Activated CD4-positive, alpha-beta T cell treated with anti-CD3 and anti-CD28 coated beads for 36 hours (primary cell): ENCODE measurements at regions not wholly inside any gene's neighbourhood (a gene's known extent, or its start where the extent isn't known, plus 50 kb on each side); places are given as distances from the start of the nearest gene placed in this dataset.

Experiments
- ATAC-seq: fragments of 200-7000 bp; cut with Tn5 transposase; one replicate; pipeline ENCODE4 v1.10.0; 2021; ENCODE audit warnings: mild to moderate bottlenecking, moderate library complexity
- CTCF ChIA-PET: fragments of 350-600 bp; sonication (Branson Sonifier 250); formaldehyde crosslinking; loops from one replicate; lab custom pipeline; 2021; ENCODE audit warnings: antibody characterized with exemption; lab: Charles Lee
- POLR2A ChIA-PET: fragments of 350-600 bp; sonication (Branson Sonifier 250); formaldehyde crosslinking; loops from one replicate; lab custom pipeline; 2021; ENCODE audit warnings: antibody characterized with exemption, inconsistent platforms; lab: Charles Lee
- DNase-seq: peaks from one replicate; pipeline ENCODE4 v3.0.0-alpha.2; 2020
- H3K27ac Mint-ChIP-seq: one replicate; pipeline ENCODE4 v1.8.0; 2021; ENCODE audit warnings: mixed read lengths
- H3K27me3 Mint-ChIP-seq: one replicate; pipeline ENCODE4 v1.8.0; 2021; ENCODE audit warnings: mixed read lengths
- H3K36me3 Mint-ChIP-seq: one replicate; pipeline ENCODE4 v1.8.0; 2021; ENCODE audit warnings: low read depth, mixed read lengths
- H3K4me1 Mint-ChIP-seq: one replicate; pipeline ENCODE4 v1.8.0; 2021; ENCODE audit warnings: mixed read lengths
- H3K4me3 Mint-ChIP-seq: one replicate; pipeline ENCODE4 v1.8.0; 2021; ENCODE audit warnings: mild to moderate bottlenecking, moderate library complexity, mixed read lengths
- H3K9me3 Mint-ChIP-seq: one replicate; pipeline ENCODE4 v1.8.0; 2021; ENCODE audit warnings: low read depth, mixed read lengths
- intact Hi-C, 2 experiments: fragments of 100-400 bp; cut with DNase I in 1 of 2; cut with micrococcal nuclease in 1 of 2; formaldehyde crosslinking; loops; one replicate each; pipeline versions ENCODE4 v1.14.2 to v1.15.1; 2022 to 2024; cut with DNase I, micrococcal nuclease

DNA sequence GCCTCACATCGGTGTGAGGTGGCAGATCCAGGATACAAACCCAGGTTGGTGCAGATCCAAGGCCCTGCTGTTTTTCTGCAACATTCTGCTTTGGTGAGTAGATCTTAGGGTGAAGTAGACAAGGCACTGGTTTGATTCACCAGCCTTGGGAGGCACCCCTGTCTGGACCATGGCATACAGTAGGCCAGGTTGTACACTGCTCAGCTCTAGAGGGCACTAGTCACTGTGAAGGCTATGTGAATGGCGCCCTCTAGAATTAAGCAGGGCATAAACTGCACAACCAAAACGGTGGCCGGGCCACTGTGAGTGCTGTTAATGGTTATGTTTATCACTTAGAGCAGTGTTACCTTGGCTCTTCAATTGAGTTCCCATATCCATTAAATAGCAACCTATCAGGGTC is 280.6 kb upstream of the PWP1 start:
- H3K27me3 Mint-ChIP-seq: no peaks in the 10 kb centered on the region
- no peaks in the 10 kb centered on the region for H3K36me3 Mint-ChIP-seq
- intact Hi-C loops: loop anchor here in 1 of 2 experiments (1.0 kb wide), 1 partner anchor 202 kb away; no protein-coding TSS in a partner anchor
- peaks cover 7% of the 10 kb centered on the region for H3K4me1 Mint-ChIP-seq
- CTCF ChIA-PET: interaction anchor here (0.6 to 1.9 kb wide), 13 partner anchors 13 to 377 kb away, joined by 3 to 10 read pairs (median 3); no protein-coding TSS in a partner anchor
- DNase-seq (peak; percentile 59), ATAC-seq (peak; percentile 88)
- no peak overlapping the region for H3K27ac Mint-ChIP-seq
- no peak overlapping the region for H3K4me3 Mint-ChIP-seq
- H3K9me3 Mint-ChIP-seq: no peaks in the 10 kb centered on the region
- POLR2A ChIA-PET: no interaction called here

DNA sequence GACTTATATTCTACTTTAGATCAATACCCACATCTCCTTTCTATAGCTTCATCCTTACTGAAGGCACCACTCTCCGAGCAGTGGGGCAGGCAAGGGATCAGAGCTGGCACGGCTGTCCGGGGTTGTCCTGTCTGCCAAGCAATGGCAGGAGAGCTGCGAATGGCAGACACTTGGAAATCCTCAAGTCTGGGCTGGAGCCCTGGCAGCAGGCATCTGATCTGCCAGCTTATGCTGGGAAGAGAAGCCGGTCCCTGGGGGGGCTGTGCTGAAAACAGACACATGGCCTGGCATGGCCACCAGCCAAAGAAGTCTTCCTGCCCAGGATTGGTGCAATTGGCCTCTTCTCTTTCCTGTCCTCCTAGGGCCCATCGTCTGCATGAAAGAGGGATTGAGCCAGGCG is 280.2 kb upstream of the PWP1 start:
- no peaks in the 10 kb centered on the region for H3K9me3 Mint-ChIP-seq
- CTCF ChIA-PET: interaction anchor here (0.6 to 1.9 kb wide), 10 partner anchors 31 to 377 kb away, joined by 3 to 10 read pairs (median 4); no protein-coding TSS in a partner anchor
- no peak overlapping the region for H3K27ac Mint-ChIP-seq
- POLR2A ChIA-PET: no interaction called here
- H3K4me3 Mint-ChIP-seq: no peak overlapping the region
- H3K4me1 Mint-ChIP-seq: peaks cover 7% of the 10 kb centered on the region
- DNase-seq (no peak), ATAC-seq (no peak)
- intact Hi-C loops: loop anchor here in 1 of 2 experiments (1.0 kb wide), 1 partner anchor 202 kb away; no protein-coding TSS in a partner anchor
- no peaks in the 10 kb centered on the region for H3K27me3 Mint-ChIP-seq
- no peaks in the 10 kb centered on the region for H3K36me3 Mint-ChIP-seq

DNA sequence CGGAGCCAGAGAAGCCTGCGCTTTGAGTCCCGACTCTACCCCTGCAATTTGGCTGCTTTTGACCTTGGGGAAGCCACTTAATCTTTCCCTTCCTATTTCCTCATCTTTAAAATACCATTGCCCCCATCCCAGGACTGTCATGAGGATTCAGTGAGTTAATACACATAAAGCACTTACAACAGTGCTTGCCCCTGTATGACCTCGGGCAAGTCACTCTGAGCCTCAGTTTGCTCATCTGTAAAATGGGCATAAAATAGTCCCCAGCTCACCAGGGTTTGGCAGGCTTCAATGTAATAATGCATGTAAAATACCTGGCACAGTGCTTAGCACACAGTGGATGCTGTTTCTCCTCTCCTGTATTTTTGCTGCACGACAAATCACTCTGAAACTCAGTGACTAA is 278.7 kb upstream of the PWP1 start:
- no peak overlapping the region for H3K27ac Mint-ChIP-seq
- H3K4me1 Mint-ChIP-seq: peaks cover 7% of the 10 kb centered on the region
- POLR2A ChIA-PET: no interaction called here
- no peaks in the 10 kb centered on the region for H3K36me3 Mint-ChIP-seq
- ATAC-seq (no peak), DNase-seq (no peak)
- CTCF ChIA-PET: interaction anchor here (0.7 to 1.5 kb wide), 6 partner anchors 12 to 291 kb away, joined by 3 to 5 read pairs (median 3); no protein-coding TSS in a partner anchor
- H3K9me3 Mint-ChIP-seq: no peaks in the 10 kb centered on the region
- intact Hi-C loops: no loop called here
- H3K27me3 Mint-ChIP-seq: no peaks in the 10 kb centered on the region
- no peak overlapping the region for H3K4me3 Mint-ChIP-seq

DNA sequence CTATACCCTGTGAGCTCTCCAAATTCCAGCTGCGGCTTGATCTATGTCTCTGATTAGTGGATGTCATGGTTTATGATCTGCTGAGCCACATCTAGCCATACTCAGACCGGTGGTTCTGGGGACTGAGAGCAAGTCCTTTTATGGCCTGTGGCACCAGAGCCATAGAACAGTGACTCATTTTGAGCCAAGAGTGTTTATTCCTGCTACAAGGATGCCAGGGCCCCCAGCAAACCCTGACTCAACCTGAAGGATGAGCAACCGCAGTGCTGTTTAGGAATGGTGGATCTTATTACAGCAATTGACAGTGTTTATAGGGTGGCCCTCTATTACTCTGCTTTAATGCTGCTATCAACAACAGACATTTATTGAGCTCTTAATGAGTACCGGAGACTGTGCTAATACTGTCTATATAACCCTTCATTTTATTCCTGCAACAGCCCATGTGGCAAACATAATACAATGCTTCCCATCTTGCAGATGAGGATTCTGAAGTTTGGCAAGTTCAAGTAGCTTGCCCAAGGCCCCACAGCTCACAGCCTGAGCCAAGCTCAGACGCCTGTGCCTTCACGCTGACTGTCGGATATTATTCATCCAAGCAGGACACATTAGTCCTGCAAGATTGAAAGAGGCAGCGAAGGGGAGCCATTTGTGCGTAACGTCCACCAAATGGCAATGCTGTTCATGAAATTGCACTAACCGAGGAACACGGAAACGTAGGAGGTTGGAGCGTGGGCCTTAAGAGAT is 273.6 kb upstream of the PWP1 start:
- H3K27me3 Mint-ChIP-seq: no peaks in the 10 kb centered on the region
- no peak for DNase-seq
- intact Hi-C loops: no loop called here

DNA sequence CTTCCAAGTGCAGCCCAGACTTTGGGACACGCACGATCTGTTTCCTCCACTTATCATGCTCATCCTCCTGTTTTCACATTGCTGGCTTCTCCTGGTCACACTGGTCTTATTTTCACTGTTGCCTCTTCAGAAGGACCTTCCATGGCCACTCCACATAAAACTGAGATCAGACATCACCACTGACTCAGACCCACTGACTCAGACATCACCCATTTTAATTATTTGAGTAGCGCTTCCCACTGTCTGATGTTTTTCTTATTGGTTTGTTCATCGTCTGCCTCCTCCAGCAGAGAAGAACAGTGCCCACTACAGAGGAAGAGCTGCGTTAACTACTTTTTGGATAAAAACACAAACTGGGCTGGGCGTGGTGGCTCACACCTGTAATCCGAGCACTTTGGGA is 270.5 kb upstream of the PWP1 start:
- CTCF ChIA-PET: no interaction called here
- DNase-seq: no peak
- no peaks in the 10 kb centered on the region for H3K27me3 Mint-ChIP-seq
- H3K4me3 Mint-ChIP-seq: no peak overlapping the region
- intact Hi-C loops: no loop called here
- H3K36me3 Mint-ChIP-seq: no peaks in the 10 kb centered on the region
- no peak for ATAC-seq
- peaks cover 6% of the 10 kb centered on the region for H3K9me3 Mint-ChIP-seq
- no peak overlapping the region for H3K27ac Mint-ChIP-seq
- POLR2A ChIA-PET: no interaction called here
- H3K4me1 Mint-ChIP-seq: no peaks in the 10 kb centered on the region

More for the DNA sequence above, 273.6 kb upstream of the PWP1 start:
- Mint-ChIP-seq H3K36me3 (no peaks in the 10 kb centered on the region), H3K9me3 (no peaks in the 10 kb centered on the region), H3K4me1 (no peaks in the 10 kb centered on the region), H3K4me3 (no peak overlapping the region), H3K27ac (no peak overlapping the region)
- CTCF ChIA-PET: interaction anchor here (0.7 to 2.1 kb wide), 2 partner anchors 9 kb away, joined by 3 to 10 read pairs; no protein-coding TSS in a partner anchor
- POLR2A ChIA-PET: no interaction called here
- no peak for ATAC-seq

DNA sequence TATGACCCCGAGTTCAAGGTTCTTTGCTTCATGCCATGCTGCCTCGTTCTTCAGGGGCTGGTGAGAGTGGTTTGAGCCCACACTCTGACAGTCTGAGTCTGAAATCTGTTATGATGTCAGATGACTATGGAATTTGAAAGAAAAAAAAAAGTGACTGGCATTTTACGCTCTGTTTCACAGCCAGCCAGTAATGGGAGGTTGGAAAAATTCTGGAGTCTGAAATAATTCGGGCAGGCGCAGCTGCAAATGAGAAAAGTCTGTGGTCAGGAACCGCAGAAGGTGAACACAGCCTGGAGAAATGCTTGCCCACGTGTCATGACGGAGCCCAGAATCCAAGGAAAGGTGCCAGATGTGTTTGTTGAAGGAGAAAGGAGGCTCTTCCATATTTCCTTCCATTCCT is 269.8 kb upstream of the PWP1 start:
- Mint-ChIP-seq H3K27ac (no peak overlapping the region), H3K27me3 (no peaks in the 10 kb centered on the region), H3K4me1 (no peaks in the 10 kb centered on the region), H3K4me3 (no peak overlapping the region), H3K36me3 (no peaks in the 10 kb centered on the region), H3K9me3 (peaks cover 6% of the 10 kb centered on the region)
- intact Hi-C loops: no loop called here
- POLR2A ChIA-PET: no interaction called here
- no peak for DNase-seq
- CTCF ChIA-PET: no interaction called here
- ATAC-seq: no peak

DNA sequence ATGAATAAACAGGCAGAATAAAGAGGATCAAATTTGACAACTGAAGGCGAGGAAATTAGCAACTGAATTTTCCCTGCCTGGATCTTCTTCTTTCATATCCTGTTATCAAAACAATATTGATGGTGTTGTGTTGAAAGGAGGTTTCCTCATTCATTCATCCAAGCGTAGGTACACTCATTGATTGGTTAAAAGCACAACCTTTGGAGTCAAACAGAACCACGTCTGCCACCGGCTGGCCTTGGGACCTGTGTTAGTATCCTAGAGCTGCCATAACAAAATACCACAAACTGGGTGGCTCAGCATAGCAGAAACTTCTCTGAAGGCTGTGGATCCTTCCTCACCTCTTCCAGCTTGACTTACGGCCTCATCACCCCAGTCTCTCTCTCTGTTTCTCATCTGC is 268.6 kb upstream of the PWP1 start:
- Mint-ChIP-seq H3K27me3 (no peaks in the 10 kb centered on the region), H3K36me3 (no peaks in the 10 kb centered on the region), H3K4me3 (no peak overlapping the region), H3K4me1 (no peaks in the 10 kb centered on the region), H3K9me3 (peaks cover 6% of the 10 kb centered on the region), H3K27ac (no peak overlapping the region)
- DNase-seq (no peak), ATAC-seq (no peak)
- intact Hi-C loops: no loop called here
- ChIA-PET CTCF (interaction anchor here (0.6 kb wide), 1 partner anchor 189 kb away, joined by 3 read pairs; no protein-coding TSS in a partner anchor), POLR2A (interaction anchor here (0.6 kb wide), 1 partner anchor 243 kb away, joined by 4 read pairs; no protein-coding TSS in a partner anchor)

DNA sequence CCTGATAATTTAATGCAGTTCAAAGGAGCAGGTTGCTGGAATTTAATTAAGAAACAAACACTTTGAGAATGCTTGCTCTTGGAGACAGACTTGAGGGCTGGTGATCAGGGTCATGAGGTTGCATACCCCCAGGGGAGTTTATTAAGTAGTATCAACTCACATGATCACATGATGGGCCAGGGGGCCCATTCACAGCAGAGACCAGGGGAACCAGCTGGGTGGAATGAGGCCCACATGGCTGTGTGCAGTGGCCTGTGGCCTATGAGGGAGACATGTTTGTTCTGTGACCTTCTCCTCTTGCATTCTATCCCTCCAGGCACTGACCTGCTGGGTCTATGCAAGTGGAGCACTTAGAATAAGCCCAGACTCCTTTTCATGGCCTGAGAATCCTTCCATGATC is 266.6 kb upstream of the PWP1 start:
- CTCF ChIA-PET: no interaction called here
- Mint-ChIP-seq H3K27me3 (no peaks in the 10 kb centered on the region), H3K4me1 (no peaks in the 10 kb centered on the region), H3K4me3 (no peak overlapping the region), H3K27ac (no peak overlapping the region), H3K36me3 (no peaks in the 10 kb centered on the region), H3K9me3 (peaks cover 6% of the 10 kb centered on the region)
- intact Hi-C loops: no loop called here
- ATAC-seq (no peak), DNase-seq (no peak)
- POLR2A ChIA-PET: no interaction called here

DNA sequence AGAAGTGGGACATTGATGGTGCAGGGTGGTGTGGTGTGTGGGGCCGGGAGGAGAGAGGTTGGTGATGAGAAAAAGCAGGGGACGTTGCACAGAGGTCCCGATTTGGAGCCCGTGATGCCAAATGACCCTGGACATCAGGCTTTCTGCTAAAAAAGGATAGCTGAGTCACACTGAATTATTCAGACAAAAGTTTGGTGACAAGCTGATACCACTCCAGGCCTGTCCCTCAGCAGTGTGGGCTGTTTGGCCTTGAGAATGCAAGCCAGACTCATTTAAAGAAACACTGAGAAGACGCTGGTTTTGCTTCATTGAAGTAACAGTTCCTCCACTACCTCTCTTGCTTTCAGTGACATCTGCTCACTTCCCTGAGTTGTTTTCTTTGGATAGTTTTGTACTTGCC is 262.1 kb upstream of the PWP1 start:
- no peak for DNase-seq
- CTCF ChIA-PET: interaction anchor here (0.7 kb wide), 1 partner anchor 104 kb away, joined by 3 read pairs; no protein-coding TSS in a partner anchor

DNA sequence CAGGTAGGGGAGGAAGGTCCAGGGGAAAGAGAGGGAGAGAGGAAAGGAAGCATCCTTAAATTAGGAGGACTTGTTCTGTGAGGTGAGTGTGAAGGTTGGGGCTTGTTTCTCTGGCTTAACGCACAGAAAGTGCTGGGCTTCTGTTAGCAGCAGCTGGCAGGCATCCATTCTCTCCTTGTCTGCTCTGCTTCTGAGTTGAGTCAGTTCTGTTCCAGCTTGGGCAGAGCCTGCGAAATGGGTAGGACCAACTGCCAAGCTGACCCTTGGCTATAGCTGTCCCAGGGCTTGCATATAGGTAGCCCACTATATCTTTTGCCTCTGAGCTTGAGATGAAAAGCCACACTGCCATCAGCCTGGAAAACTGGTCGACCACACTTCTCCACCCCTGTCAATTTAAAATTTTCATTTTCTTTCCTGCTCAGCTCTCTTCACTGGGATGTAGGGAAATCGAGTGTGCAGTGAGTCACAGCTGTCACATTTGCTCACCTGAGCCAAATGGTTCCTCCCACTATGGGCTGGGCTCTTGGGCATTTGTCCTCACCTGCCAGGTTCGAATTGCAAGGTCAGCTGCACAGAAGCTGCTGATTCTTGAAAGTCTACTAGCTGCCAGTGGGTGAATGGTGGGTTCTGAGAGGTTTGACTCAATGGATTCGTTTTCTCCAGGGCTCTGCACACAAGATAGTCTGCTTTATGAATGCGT is 256.4 kb upstream of the PWP1 start:
- POLR2A ChIA-PET: no interaction called here
- Mint-ChIP-seq H3K4me3 (no peak overlapping the region), H3K9me3 (no peaks in the 10 kb centered on the region), H3K4me1 (peaks cover 11% of the 10 kb centered on the region), H3K27me3 (no peaks in the 10 kb centered on the region), H3K36me3 (peaks cover 5% of the 10 kb centered on the region), H3K27ac (no peak overlapping the region)
- ATAC-seq (no peak), DNase-seq (no peak)
- intact Hi-C loops: no loop called here
- CTCF ChIA-PET: interaction anchor here (0.5 to 1.3 kb wide), 2 partner anchors 21 to 98 kb away, joined by 3 to 4 read pairs; no protein-coding TSS in a partner anchor

More for the DNA sequence above, 262.1 kb upstream of the PWP1 start:
- Mint-ChIP-seq H3K9me3 (peaks cover 6% of the 10 kb centered on the region), H3K4me3 (no peak overlapping the region), H3K36me3 (peaks cover 5% of the 10 kb centered on the region), H3K27me3 (no peaks in the 10 kb centered on the region), H3K4me1 (no peaks in the 10 kb centered on the region), H3K27ac (no peak overlapping the region)
- intact Hi-C loops: no loop called here
- ATAC-seq: no peak
- POLR2A ChIA-PET: no interaction called here

DNA sequence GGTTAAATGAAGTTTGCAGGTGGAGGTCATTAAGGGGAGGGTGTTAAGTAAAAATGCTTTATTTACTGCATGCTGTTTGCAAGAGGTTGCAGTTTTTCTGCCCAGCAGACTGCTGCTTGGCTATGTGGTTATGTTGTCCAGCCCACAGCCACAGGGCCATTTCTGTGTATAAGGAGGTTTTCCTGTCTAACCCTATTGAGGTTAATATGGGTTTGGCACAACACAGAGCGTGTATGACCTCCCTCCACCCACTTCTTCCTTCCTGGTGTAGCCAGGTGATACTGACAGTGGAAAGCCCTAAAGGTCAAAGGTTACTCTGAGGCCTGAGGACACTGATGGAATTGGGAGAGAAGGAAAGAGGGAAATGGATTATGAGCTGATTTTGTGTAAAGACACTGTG is 253.7 kb upstream of the PWP1 start:
- CTCF ChIA-PET: no interaction called here
- DNase-seq: no peak
- H3K4me3 Mint-ChIP-seq: no peak overlapping the region
- POLR2A ChIA-PET: no interaction called here
- H3K27ac Mint-ChIP-seq: no peak overlapping the region
- intact Hi-C loops: no loop called here
- no peaks in the 10 kb centered on the region for H3K27me3 Mint-ChIP-seq
- H3K4me1 Mint-ChIP-seq: peaks cover 11% of the 10 kb centered on the region
- no peaks in the 10 kb centered on the region for H3K9me3 Mint-ChIP-seq
- no peaks in the 10 kb centered on the region for H3K36me3 Mint-ChIP-seq
- ATAC-seq: no peak
